ENCODE measurements at regions not wholly inside any gene's neighbourhood (a gene's known extent, or its start where the extent isn't known, plus 50 kb on each side); places are given as distances from the start of the nearest gene placed in this dataset.

GRCh38 chr16:60271781-60272180, 1537.7 kb upstream of the GOT2 start:
- TF ChIP-seq CTCF (conservative IDR thresholded peaks at IDR 0.05) (no peak), ZFX (IDR thresholded peaks at IDR 0.05) (no peak)
- H3K27ac ChIP-seq = no peak overlapping the region

GRCh38 chr16:60271025-60271771, 1537.1 kb upstream of the GOT2 start:
- no peak overlapping the region for H3K27ac ChIP-seq
- TF ChIP-seq CTCF (conservative IDR thresholded peaks at IDR 0.05) = no peak
- TF ChIP-seq ZFX (IDR thresholded peaks at IDR 0.05) = no peak

GRCh38 chr16:60261425-60261824, 1527.3 kb upstream of the GOT2 start:
- no peak for TF ChIP-seq CTCF (conservative IDR thresholded peaks at IDR 0.05)
- no peak for TF ChIP-seq ZFX (IDR thresholded peaks at IDR 0.05)
- no peak overlapping the region for H3K27ac ChIP-seq

GRCh38 chr16:60259956-60260355, 1525.8 kb upstream of the GOT2 start:
- TF ChIP-seq CTCF (conservative IDR thresholded peaks at IDR 0.05) = no peak
- no peak for TF ChIP-seq ZFX (IDR thresholded peaks at IDR 0.05)
- no peak overlapping the region for H3K27ac ChIP-seq

- no peak for TF ChIP-seq CTCF (conservative IDR thresholded peaks at IDR 0.05)
- no peak for TF ChIP-seq ZFX (IDR thresholded peaks at IDR 0.05)
- no peak overlapping the region for H3K27ac ChIP-seq
Observed at GRCh38 chr16:60246086-60246485, 1512.0 kb upstream of the GOT2 start.

- TF ChIP-seq CTCF (conservative IDR thresholded peaks at IDR 0.05) (no peak), ZFX (IDR thresholded peaks at IDR 0.05) (no peak)
- no peak overlapping the region for H3K27ac ChIP-seq
Observed at GRCh38 chr16:60241671-60242070, 1507.6 kb upstream of the GOT2 start.

GRCh38 chr16:60230666-60231065, 1496.5 kb upstream of the GOT2 start:
- no peak overlapping the region for H3K27ac ChIP-seq
- TF ChIP-seq ZFX (IDR thresholded peaks at IDR 0.05) = no peak
- TF ChIP-seq CTCF (conservative IDR thresholded peaks at IDR 0.05) = no peak
